ENCODE measurements at regions not wholly inside any gene's neighbourhood (a gene's known extent, or its start where the extent isn't known, plus 50 kb on each side); places are given as distances from the start of the nearest gene placed in this dataset.

- TF ChIP-seq CTCF (IDR thresholded peaks at IDR 0.05) (no peak), ZFX (IDR thresholded peaks at IDR 0.05; ENCODE audit: borderline replicate concordance) (no peak)
Observed at GRCh38 chr9:22773501-22774220, 327.0 kb downstream of the DMRTA1 start.
